ENCODE measurements at regions not wholly inside any gene's neighbourhood (a gene's known extent, or its start where the extent isn't known, plus 50 kb on each side); places are given as distances from the start of the nearest gene placed in this dataset.

DNA sequence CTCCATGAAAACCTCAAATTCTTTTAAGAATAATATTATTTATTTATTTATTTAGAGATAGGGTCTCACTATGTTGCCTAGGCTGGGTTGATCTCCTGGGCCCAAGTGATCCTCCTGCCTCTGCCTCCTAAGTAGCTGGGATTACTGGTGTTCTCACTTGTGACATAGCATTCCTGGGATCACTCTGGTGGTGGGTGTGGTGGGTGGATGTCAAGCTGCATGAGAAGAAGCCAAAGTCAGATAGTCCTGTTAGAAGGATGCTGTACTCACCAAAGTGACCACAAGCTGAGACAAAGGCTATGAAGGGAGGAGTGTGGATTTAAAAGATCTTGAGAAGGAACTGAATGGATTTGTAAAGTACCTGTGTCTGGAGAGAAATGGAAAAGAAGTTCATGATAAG is 87.9 kb upstream of the SPON1 start:
- no peak for DNase-seq

DNA sequence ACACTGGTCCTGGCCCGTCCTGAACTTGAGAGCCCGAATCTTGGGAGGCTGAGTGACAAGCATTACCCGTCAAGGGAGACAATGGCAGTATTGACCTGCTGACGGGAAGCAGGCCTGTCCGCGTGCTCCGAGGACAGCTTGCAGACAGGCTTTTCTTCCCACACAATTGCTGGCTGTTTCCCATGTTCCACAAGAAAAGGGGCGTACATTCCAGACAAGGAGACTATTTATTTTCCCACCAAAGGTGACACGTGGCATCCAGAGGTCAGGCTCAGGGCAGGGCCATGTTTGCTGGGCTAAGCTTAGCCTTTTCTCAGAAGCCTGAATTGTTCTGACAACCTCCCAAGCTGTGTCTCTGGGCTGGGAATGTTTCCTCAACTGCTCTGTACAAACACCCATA is 86.9 kb upstream of the SPON1 start:
- DNase-seq, result no peak

DNA sequence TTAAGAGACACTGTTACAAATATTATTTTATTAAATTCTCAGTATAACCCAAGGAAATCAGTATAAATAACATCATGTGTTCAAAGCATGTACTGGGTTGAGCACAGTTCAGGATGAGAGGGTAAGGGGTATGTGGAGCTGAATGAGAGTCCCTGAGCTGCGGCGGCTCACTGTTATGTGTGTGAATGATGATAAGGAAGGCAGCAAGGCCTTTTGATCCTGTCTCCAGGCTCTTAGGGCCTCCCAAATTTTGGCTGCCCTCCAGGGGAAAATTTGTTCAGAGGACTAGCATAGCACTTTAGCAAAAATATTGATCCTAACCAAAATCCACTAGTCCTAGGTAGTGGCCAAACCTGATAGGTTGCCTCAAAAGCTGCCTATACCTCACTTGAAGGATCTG is 86.1 kb upstream of the SPON1 start:
- DNase-seq, result no peak

DNA sequence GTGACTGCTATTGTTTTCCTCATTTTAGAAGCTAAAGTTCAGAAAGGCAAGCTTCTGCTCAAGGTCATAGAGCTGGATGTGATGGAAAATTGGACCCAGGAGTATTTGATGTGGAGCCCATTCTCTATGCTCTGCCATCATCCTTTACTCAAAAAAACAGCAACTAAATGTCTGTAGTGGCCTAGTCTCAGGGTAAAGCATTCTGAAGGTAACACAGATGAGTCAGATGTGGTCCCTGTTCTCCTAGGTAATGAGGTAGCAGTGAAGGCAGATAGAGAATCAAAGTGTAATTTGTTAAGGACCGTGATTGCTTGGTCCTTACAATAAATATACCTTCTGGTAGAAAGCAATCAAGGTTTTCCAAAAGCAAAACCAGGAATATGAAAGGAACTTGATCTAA is 84.4 kb upstream of the SPON1 start:
- DNase-seq, result no peak

DNA sequence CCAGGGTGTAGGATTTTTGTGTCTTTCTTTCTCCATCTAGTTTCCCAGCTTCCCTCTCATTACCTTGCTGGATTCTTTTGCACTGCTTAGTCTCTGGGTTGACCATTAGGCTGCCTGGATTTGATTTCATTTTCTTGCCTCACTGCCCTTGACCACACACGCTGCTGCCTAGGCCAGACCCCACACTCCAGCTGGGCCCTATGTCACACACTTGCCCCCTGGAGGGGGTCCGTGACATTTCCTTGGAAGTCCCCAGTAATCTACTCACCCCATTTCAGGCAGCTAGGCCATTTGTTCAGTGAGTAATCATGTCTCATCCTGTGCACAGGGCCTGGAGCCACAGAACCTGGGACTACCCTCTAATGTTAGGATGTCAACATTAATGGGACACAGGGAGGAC is 81.9 kb upstream of the SPON1 start:
- DNase-seq, result no peak

DNA sequence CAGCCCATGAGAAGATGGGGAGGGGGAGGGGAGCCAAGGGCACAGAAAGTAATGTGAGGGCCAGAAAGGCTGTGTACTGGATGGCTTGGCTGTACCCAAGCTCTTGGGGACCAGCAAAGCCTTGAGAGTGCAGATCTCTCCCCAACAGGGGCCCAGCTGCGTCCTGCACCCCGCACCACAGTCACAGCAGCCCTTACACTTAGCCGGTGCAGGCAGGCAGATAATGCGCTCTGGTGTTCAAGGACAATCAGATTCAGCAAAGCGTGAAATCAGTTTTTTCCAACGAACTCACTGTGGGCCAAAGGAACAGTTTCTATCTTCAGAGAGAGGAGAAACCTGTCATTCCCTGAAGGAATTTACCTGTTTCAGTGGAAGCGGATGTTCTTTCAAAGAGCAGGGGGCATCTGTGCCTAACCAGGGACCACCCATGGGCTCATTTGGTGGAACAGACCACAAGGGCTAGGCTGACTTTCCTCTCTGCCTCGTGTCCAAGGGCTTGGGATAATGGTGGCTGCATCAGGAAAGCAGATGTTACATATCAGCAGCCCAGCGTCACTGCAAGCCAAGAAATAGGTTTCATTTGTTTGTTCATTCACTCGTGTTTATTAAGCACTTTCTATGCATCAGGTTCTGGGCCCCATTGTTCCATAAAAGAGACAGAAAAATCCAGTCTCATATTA is 81.2 kb upstream of the SPON1 start:
- no peak for DNase-seq

DNA sequence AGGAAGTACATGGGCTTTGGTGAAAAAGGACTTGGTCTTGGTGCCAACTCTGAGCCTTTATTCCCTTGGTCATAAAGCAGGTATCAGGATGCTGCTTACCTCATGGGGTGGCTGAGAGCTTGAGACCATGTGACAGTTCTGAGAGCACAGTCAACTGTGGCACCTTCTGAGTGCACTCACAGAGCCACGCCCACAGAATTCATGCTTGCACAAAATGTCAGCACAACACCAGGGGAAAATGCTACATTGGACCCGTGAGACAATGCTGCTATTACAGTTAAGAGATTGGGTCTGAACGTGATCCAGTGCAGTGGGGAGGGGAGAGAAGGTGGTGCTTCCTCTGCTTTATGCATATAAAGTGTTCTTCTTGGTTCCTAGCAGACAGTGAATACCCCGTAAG is 79.5 kb upstream of the SPON1 start:
- no peak for DNase-seq

DNA sequence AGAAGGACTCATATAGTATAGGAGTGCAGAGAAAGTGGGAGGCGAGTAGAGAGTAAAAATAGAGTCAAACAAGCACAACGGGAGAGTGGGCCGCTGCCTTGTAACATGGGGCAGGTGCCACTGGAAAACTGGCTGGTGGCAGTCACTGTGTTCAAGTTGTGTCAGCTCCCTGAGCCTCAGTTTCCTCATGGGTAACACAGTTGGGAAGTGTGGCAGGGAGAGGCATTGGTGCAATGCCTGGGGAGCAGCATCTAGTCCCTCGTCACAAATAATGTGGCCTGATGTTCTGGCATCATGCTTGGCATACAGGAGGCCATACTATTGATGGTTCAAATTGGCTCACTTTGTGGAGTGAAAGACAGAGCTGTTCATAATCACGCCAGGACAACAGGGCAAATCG is 78.9 kb upstream of the SPON1 start:
- DNase-seq, result no peak

DNA sequence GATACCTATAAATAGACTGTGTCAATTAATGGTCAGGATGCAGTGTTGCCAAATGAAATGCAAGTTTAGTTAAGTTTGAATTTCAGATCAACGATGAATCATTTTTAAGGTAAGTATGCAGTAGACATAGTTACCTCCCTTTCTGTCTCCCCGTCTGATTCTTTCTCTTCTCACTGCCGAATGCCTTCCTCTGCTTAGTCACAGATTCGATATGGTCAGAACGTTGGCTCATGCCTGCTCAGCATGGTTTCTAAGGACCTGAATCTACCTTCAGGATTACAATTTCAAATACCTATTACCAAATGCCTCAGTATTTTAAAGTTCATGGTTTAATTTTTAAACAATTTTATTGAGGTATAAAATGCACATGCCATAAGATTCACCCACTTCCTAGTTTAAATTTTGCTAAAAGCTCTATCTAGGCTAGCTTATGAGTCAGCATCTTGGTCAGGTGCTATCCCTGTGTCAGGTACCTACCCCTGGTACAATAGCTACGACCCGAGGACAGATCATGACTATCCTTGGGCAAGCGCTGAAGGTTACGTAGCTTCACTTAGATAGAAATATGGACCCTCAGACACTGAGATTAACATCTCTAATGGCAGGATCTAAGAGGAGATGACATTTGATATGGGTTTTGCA is 78.2 kb upstream of the SPON1 start:
- DNase-seq, result no peak

DNA sequence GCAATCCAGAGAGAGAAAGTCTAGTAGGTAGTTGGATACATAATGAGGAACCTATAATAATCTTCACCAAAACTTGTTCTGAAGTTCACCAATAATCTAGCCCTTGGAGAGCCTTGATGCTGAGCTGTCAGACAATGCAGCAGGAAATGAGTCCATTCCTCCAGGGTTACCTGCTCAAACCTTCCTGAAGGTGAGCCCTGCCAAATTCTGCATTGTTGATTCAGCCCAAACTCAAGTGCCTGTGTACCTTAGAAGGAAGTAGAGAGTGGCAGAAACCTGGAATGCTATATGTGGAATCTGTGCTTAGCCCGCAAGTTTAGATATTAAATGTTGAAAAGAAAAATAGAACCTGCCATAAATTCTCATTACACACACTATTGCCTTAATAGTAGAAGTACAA is 77.4 kb upstream of the SPON1 start:
- DNase-seq, result no peak

DNA sequence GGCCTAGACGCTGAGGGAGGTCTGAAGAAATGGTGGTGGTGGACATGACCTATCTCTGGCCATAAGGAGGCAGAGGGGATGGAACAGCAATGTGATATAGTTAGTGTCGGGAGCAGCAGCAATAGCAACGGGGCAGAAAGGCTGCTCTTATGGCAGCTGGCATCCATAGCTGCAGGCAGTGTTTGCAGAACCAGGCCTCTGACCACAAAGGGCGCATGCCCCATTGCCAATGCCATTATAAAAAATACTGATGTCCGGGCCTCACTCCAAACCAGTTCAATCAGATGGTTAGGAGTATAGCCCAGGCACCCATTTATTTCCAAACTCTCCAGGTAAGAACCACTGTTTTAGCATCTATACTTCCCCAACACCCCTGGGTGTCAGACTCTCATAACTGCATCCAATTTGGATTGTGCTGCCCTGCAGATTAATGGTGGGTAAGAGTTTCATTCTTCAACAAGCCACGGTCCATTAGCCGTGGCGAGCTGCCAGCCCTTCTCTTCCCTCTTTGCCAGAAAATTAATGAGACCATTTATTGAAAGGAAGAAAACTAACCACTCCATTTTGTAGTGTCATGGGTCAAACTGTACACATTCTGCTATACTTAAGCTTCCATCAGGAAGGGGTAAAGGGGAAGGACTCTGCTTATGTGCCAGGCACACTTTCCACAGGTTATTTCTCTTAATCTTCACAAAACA is 72.8 kb upstream of the SPON1 start:
- peak; percentile 48 to 87 for DNase-seq

DNA sequence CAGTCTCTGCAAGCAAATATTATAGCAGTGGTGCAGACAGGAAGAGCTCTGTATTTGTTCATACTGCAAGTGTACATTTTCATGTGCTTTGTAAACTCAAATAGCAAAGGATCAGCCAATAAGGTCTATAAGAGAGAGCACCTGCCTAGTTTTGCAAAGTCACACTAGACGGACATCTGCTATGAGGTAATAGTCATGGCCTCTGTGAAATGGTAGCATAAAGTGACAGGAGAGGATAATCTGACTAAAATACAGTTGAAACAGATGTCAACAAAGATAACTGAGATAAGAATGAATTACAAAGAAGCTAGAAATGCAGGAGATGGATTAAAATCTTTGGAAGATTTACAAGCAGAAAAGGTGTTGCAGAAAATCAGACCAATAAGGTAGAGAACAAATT is 70.6 kb upstream of the SPON1 start:
- DNase-seq, result peak; percentile 11 to 79

DNA sequence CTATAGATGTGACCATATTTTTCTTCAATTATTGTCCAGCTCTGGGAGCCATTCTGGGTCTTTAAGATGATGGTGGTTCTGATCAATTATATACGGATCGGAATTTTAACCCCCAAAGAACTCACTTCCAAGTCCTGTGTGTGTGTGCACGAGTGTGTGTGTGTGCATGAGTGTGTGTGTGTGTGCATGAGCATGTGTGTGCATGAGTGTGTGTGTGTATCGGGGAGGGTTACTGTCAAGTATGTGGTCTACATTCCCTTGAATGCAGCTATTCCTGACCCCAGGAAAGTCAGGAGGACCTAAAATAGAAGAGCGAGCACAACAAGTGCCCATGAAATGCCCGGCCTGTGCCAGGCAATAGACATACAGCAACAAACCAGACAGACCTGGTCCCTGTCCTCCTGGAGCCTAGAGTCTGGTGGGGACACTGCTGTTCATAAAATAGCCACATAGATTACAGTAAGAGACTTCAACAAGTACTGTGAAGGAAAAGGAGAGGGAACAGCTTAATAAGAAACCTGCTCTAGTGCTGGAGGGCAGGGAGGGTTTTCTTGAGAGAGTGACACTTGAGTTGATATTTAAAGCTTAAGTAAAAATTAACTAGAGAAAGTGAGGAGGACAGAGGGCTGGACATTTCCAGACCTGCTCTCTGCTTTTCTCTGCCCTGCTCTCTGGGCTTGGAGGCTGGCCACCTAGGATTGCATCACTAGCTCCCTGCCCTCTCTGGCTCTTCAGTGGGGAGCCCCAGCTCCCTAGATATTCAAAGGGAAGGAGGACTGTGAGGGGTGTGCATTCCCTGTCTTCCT is 66.1 kb upstream of the SPON1 start:
- DNase-seq, result no peak

DNA sequence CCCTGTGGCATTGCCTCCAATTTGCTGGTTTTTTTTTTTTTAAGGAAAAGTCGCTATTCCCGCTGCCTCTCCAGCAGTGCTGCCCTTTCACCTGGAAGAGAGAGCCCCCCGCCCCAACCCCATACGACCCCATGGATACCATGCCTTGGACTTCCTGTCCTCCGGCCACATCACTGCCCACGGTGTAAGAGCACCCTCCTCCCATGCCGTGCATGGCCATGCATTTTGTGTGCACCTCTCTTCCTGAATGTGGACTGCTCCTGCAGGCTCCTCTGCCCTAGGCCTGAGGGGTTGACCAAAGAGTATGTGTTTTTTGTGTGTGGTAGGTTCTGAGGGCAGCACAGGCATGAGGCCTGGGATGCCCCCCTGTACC is 65.6 kb upstream of the SPON1 start:
- DNase-seq, result no peak

DNA sequence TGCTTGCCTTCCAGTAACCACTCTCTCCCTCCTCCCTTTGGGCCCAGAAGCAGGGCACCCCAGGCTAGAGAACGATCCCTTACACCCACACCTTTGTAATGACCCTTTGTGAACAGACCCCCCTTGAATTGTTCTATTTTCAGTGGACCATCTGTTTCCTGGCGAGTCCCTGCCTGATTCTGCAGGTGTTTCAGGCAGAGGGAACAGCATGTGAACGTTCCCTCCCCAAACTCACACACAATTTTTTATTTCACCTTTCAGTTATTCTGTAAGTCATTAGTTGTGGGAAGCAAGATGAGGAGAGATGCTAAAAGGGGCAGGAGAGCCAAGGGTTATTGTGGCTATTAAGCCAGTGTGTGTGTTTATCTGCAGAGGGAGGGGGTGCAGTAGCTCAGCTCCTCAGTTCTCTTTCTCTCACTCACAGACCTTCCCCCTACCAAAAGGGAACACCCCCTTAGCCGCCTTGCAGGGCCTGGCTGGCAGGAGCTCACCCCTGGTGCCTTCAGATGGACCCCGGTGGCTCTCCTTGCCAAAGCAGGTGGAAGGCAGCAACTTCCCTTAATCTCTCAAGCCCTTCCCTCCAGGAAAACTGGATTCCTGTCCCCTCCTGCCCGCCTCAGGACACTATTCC is 64.8 kb upstream of the SPON1 start:
- DNase-seq, result peak; percentile 61 to 83

DNA sequence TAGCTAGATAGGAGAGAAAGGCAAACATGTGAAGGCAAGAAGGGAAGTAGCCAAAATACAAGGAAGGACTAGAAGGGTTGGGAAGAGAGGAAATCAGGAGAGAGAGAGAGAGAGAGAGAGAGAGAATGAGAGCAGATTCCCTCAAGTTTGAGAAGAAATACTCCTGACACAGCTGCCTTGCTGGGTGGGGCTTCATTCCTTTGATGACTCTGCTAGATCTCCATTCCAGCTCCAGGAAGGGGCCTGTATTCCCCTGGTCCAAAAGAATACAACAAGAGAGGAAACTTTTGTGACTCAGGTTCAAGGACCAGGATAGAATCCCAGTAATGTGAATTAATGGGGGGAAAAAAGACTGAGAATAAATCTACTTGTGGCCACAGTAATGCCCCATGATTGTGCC is 62.9 kb upstream of the SPON1 start:
- no peak for DNase-seq

DNA sequence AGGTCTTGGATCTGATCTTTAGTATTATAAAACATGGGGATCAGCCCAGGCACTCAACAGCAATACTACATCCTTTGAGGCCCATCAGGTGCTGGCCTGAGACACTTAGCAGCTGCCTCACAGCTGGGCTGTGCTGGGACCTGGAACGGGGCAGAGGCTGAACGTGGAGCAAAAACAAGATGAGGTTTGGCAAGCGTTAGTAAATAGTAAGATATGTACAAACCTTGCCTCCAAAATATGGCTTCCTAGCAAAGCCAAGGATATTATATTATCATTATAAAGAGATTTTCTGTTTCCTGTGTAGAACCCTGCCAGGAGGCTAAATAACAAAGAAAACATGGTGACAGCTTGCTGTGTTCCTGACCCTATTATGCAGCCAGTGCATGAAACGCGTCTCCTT is 60.0 kb upstream of the SPON1 start:
- DNase-seq, result peak; percentile 74 to 89

DNA sequence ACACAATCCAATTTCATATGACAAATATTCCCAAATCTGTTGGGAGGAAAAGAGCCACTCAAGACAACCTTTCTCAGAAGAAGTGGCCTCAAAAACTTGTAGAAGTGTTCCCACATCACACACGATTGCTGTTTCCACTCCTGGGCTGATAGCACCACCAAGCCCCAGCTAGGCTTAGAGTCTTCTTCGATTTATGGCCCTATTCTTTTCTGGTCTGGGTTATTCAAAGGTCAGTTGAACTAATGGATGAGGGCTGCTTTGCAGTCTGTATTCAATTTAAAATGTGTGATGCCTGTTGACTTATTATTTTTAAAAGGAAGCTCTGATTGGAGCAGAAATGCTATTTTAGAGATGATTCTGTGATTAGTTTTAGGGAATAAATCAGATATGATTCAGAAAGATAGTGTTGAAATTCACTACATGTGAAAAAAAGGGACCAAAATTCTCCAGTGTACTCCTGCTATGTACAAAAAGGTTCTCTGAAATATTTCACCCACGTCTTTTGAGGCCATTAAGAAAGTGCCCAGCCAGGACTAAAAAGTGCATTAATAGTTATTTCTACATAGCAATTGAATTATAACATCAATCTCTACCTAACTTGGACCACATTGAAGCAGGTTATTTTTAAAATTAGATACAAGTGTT is 57.3 kb upstream of the SPON1 start:
- no peak for DNase-seq

DNA sequence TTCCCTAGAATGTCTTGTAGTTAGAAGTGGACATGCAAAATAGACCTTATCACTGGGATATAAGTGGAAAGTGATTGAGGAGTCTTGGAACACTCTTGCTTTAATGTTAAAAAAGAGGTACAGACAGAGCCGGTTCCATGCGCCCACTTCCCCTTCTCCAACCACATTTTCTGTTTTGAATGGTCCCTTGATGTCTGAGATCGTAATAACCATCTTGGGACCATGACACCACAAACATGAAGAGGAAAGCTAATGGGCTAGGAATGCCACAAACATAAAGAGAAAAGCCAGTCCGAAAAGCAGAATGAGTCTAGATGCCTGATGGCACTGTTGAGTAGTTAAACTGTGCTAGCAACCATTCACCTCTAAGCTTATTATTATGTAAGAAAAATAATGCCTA is 54.8 kb upstream of the SPON1 start:
- no peak for DNase-seq

DNA sequence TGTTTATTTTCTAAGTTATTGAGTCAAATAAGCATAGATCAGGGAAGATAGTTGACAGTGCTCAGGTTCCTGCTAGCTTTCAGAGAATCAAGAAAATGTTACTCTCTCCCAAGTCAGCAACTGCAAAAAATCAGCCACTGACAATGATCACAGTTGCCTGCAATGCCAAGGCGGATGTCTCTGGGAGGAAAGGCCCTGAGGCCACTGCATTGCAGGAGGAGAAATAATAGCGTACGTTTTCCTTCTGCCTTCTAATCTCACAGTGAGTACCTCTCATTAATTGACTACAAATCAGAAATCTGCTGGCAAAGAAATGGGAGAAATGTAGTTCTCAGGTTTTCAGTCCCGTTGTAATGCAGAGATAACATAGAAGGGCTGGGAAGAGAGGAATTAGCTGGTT is 54.0 kb upstream of the SPON1 start:
- DNase-seq, result no peak
